GM23338 (cell line): ENCODE measurements at regions not wholly inside any gene's neighbourhood (a gene's known extent, or its start where the extent isn't known, plus 50 kb on each side); places are given as distances from the start of the nearest gene placed in this dataset.
A peak's percentile ranks its signal among the peaks of the same experiment; 100 is the strongest.

Source experiments
- ATAC-seq: fragments of 200-7000 bp; cut with Tn5 transposase; 3 replicates; pipeline ENCODE4 v1.9.1; 2020
- DNase-seq: peaks from one replicate; pipeline ENCODE4 v3.0.0-alpha.2; 2015; ENCODE audit warnings: low spot score
- H2AFZ ChIP-seq: fragments of 200-600 bp; sonication (generic); 2 replicates; pipeline ENCODE4 v1.8.0; 2016; ENCODE audit warnings: antibody characterized with exemption, mild to moderate bottlenecking, moderate library complexity
- H3F3A ChIP-seq: fragments of 200-600 bp; sonication (generic); replicated peaks from 2 replicates; pipeline ENCODE4 v1.8.0; 2017; ENCODE audit warnings: antibody characterized with exemption, mixed run types, low read depth
- H3K27ac ChIP-seq: fragments of 200-600 bp; sonication (generic); 2 replicates; pipeline ENCODE4 v1.6.1; 2016; ENCODE audit warnings: low read depth
- H3K27me3 ChIP-seq: fragments of 200-600 bp; sonication (generic); 2 replicates; pipeline ENCODE4 v1.8.0; 2016; ENCODE audit warnings: mild to moderate bottlenecking, mixed run types, moderate library complexity; ENCODE audit not compliant: insufficient read depth
- H3K36me3 ChIP-seq: fragments of 200-600 bp; sonication (generic); 2 replicates; pipeline ENCODE4 v1.8.0; 2016; ENCODE audit warnings: mild to moderate bottlenecking; ENCODE audit not compliant: insufficient read depth
- H3K4me1 ChIP-seq: fragments of 200-600 bp; sonication (generic); 2 replicates; pipeline ENCODE4 v1.8.0; 2016; ENCODE audit warnings: mild to moderate bottlenecking, moderate library complexity; ENCODE audit not compliant: insufficient read depth
- H3K4me2 ChIP-seq: fragments of 200-600 bp; sonication (generic); 2 replicates; pipeline ENCODE4 v1.7.1; 2017; ENCODE audit warnings: mixed run types
- H3K4me3 ChIP-seq: fragments of 200-600 bp; sonication (generic); 2 replicates; pipeline ENCODE4 v1.6.1; 2016; ENCODE audit warnings: mixed run types
- H3K79me2 ChIP-seq: fragments of 200-600 bp; sonication (generic); replicated peaks from 2 replicates; pipeline ENCODE4 v1.8.0; 2017; ENCODE audit warnings: mild to moderate bottlenecking; ENCODE audit not compliant: insufficient read depth
- H3K9me2 ChIP-seq: fragments of 200-600 bp; sonication (generic); 2 replicates; pipeline ENCODE4 v1.8.0; 2017; ENCODE audit not compliant: insufficient read depth
- H4K20me1 ChIP-seq: fragments of 200-600 bp; sonication (generic); replicated peaks from 2 replicates; pipeline ENCODE4 v1.8.0; 2017; ENCODE audit warnings: mild to moderate bottlenecking; ENCODE audit not compliant: insufficient read depth
- H3K27ac Mint-ChIP-seq: 2 replicates; pipeline ENCODE4 v1.8.0; 2020; ENCODE audit warnings: inconsistent platforms, mild to moderate bottlenecking, moderate library complexity, mixed read lengths
- H3K27me3 Mint-ChIP-seq: 3 replicates; pipeline ENCODE4 v1.8.0; 2022; ENCODE audit warnings: low read depth, mild to moderate bottlenecking, moderate library complexity, mixed read lengths, inconsistent platforms; ENCODE audit not compliant: insufficient read depth, poor library complexity
- H3K36me3 Mint-ChIP-seq: 3 replicates; pipeline ENCODE4 v1.8.0; 2021; ENCODE audit warnings: low read depth, mild to moderate bottlenecking, inconsistent platforms, moderate library complexity, mixed read lengths
- H3K4me1 Mint-ChIP-seq: 3 replicates; pipeline ENCODE4 v1.8.0; 2020; ENCODE audit warnings: mild to moderate bottlenecking, inconsistent platforms, mixed read lengths
- H3K4me3 Mint-ChIP-seq: 3 replicates; pipeline ENCODE4 v1.8.0; 2021; ENCODE audit warnings: moderate library complexity, mild to moderate bottlenecking, inconsistent platforms, mixed read lengths
- H3K9me3 Mint-ChIP-seq: 3 replicates; pipeline ENCODE4 v1.8.0; 2020; ENCODE audit warnings: moderate library complexity, mild to moderate bottlenecking, inconsistent platforms, mixed read lengths
- ETS1 ChIP-seq: IDR thresholded peaks from 2 replicates; pipeline ENCODE4 v1.6.1; 2016; ENCODE audit warnings: antibody characterized with exemption
- EZH2 ChIP-seq: fragments of 200-600 bp; sonication (generic); IDR thresholded peaks from one replicate; pipeline ENCODE4 v1.8.0; 2017; ENCODE audit warnings: antibody characterized with exemption, mild to moderate bottlenecking, low read depth; ENCODE audit not compliant: unreplicated experiment
- JUNB ChIP-seq: IDR thresholded peaks from one replicate; pipeline ENCODE4 v1.6.1; 2016; ENCODE audit warnings: antibody characterized with exemption; ENCODE audit not compliant: unreplicated experiment
- NANOG ChIP-seq: IDR thresholded peaks from 2 replicates; pipeline ENCODE4 v1.6.1; 2016; ENCODE audit warnings: antibody characterized with exemption, borderline replicate concordance
- POLR2AphosphoS5 ChIP-seq: IDR thresholded peaks from 2 replicates; pipeline ENCODE4 v1.6.1; 2016; ENCODE audit warnings: antibody characterized with exemption, low read depth
- ZNF114 ChIP-seq: fragments of 250-450 bp; sonication (Bioruptor Pico); IDR thresholded peaks from 2 replicates; pipeline ENCODE4 v1.5.0; 2020; ENCODE audit warnings: mild to moderate bottlenecking, moderate library complexity
- TF ChIP-seq, protein P1 (sequence below): fragments of 250-450 bp; sonication (Bioruptor Pico); IDR thresholded peaks from 2 replicates; pipeline ENCODE4 v1.5.0; 2020; ENCODE audit warnings: mild to moderate bottlenecking, moderate library complexity
- TF ChIP-seq, protein P2 (sequence below): IDR thresholded peaks from one replicate; pipeline ENCODE4 v1.6.1; 2018; ENCODE audit warnings: antibody characterized with exemption; ENCODE audit not compliant: unreplicated experiment

GRCh38 chr9:110089681-110090370 is 118.1 kb downstream of the C9orf152 start:
- Histone ChIP-seq H3K27ac (0 out of 2 replicates have a peak overlapping the region, but pooled peaks have one; percentile 1), H3K36me3 (no peaks in the 10 kb centered on the region), H3K4me2 (no peak overlapping the region), H3F3A (no peaks in the 10 kb centered on the region), H2AFZ (no peak overlapping the region), H3K9me2 (peaks cover 4% of the 10 kb centered on the region; the same call in 1 of the 2 replicates), H3K27me3 (no peaks in the 10 kb centered on the region), H4K20me1 (peaks cover 6% of the 10 kb centered on the region; the same call in 1 of the 2 replicates), H3K4me1 (peaks cover 13% of the 10 kb centered on the region), H3K79me2 (peaks cover 70% of the 10 kb centered on the region), H3K4me3 (no peak overlapping the region)
- DNase-seq = no peak
- Mint-ChIP-seq H3K36me3 (peaks cover 4% of the 10 kb centered on the region; the same call in 1 of the 3 replicates), H3K4me3 (no peak overlapping the region), H3K9me3 (no peaks in the 10 kb centered on the region; the same call in 1 of the 3 replicates), H3K4me1 (peaks cover 39% of the 10 kb centered on the region), H3K27ac (peak overlapping the region; percentile 28; the same call in 1 of the 2 replicates), H3K27me3 (no peaks in the 10 kb centered on the region)
- no peak for TF ChIP-seq ZNF114 (CRISPR knock-in tag)
- TF ChIP-seq, protein P1, sequence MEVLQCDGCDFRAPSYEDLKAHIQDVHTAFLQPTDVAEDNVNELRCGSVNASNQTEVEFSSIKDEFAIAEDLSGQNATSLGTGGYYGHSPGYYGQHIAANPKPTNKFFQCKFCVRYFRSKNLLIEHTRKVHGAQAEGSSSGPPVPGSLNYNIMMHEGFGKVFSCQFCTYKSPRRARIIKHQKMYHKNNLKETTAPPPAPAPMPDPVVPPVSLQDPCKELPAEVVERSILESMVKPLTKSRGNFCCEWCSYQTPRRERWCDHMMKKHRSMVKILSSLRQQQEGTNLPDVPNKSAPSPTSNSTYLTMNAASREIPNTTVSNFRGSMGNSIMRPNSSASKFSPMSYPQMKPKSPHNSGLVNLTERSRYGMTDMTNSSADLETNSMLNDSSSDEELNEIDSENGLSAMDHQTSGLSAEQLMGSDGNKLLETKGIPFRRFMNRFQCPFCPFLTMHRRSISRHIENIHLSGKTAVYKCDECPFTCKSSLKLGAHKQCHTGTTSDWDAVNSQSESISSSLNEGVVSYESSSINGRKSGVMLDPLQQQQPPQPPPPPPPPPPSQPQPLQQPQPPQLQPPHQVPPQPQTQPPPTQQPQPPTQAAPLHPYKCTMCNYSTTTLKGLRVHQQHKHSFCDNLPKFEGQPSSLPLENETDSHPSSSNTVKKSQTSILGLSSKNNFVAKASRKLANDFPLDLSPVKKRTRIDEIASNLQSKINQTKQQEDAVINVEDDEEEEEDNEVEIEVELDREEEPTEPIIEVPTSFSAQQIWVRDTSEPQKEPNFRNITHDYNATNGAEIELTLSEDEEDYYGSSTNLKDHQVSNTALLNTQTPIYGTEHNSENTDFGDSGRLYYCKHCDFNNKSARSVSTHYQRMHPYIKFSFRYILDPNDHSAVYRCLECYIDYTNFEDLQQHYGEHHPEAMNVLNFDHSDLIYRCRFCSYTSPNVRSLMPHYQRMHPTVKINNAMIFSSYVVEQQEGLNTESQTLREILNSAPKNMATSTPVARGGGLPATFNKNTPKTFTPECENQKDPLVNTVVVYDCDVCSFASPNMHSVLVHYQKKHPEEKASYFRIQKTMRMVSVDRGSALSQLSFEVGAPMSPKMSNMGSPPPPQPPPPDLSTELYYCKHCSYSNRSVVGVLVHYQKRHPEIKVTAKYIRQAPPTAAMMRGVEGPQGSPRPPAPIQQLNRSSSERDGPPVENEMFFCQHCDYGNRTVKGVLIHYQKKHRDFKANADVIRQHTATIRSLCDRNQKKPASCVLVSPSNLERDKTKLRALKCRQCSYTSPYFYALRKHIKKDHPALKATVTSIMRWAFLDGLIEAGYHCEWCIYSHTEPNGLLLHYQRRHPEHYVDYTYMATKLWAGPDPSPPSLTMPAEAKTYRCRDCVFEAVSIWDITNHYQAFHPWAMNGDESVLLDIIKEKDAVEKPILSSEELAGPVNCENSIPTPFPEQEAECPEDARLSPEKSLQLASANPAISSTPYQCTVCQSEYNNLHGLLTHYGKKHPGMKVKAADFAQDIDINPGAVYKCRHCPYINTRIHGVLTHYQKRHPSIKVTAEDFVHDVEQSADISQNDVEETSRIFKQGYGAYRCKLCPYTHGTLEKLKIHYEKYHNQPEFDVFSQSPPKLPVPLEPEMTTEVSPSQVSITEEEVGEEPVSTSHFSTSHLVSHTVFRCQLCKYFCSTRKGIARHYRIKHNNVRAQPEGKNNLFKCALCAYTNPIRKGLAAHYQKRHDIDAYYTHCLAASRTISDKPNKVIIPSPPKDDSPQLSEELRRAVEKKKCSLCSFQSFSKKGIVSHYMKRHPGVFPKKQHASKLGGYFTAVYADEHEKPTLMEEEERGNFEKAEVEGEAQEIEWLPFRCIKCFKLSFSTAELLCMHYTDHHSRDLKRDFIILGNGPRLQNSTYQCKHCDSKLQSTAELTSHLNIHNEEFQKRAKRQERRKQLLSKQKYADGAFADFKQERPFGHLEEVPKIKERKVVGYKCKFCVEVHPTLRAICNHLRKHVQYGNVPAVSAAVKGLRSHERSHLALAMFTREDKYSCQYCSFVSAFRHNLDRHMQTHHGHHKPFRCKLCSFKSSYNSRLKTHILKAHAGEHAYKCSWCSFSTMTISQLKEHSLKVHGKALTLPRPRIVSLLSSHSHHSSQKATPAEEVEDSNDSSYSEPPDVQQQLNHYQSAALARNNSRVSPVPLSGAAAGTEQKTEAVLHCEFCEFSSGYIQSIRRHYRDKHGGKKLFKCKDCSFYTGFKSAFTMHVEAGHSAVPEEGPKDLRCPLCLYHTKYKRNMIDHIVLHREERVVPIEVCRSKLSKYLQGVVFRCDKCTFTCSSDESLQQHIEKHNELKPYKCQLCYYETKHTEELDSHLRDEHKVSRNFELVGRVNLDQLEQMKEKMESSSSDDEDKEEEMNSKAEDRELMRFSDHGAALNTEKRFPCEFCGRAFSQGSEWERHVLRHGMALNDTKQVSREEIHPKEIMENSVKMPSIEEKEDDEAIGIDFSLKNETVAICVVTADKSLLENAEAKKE (CRISPR knock-in tag) = no peak
- TF ChIP-seq POLR2AphosphoS5 = no peak
- no peak for TF ChIP-seq EZH2
- TF ChIP-seq ETS1 = no peak
- no peak for TF ChIP-seq NANOG
- TF ChIP-seq, protein P2, sequence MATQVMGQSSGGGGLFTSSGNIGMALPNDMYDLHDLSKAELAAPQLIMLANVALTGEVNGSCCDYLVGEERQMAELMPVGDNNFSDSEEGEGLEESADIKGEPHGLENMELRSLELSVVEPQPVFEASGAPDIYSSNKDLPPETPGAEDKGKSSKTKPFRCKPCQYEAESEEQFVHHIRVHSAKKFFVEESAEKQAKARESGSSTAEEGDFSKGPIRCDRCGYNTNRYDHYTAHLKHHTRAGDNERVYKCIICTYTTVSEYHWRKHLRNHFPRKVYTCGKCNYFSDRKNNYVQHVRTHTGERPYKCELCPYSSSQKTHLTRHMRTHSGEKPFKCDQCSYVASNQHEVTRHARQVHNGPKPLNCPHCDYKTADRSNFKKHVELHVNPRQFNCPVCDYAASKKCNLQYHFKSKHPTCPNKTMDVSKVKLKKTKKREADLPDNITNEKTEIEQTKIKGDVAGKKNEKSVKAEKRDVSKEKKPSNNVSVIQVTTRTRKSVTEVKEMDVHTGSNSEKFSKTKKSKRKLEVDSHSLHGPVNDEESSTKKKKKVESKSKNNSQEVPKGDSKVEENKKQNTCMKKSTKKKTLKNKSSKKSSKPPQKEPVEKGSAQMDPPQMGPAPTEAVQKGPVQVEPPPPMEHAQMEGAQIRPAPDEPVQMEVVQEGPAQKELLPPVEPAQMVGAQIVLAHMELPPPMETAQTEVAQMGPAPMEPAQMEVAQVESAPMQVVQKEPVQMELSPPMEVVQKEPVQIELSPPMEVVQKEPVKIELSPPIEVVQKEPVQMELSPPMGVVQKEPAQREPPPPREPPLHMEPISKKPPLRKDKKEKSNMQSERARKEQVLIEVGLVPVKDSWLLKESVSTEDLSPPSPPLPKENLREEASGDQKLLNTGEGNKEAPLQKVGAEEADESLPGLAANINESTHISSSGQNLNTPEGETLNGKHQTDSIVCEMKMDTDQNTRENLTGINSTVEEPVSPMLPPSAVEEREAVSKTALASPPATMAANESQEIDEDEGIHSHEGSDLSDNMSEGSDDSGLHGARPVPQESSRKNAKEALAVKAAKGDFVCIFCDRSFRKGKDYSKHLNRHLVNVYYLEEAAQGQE = no peak
- no peak for TF ChIP-seq JUNB
- peak; percentile 35; the same call in 1 of the 3 replicates for ATAC-seq
